B cell (primary cell): ENCODE measurements at regions not wholly inside any gene's neighbourhood (a gene's known extent, or its start where the extent isn't known, plus 50 kb on each side); places are given as distances from the start of the nearest gene placed in this dataset.

Experiments used
- ATAC-seq: fragments of 200-7000 bp; cut with Tn5 transposase; one replicate; pipeline ENCODE4 v1.10.0; 2021; ENCODE audit warnings: low read depth, mild to moderate bottlenecking, moderate number of reproducible peaks, moderate library complexity
- CTCF ChIA-PET: fragments of 350-600 bp; sonication (Branson Sonifier 250); formaldehyde crosslinking; loops from one replicate; lab custom pipeline; 2021; ENCODE audit warnings: antibody characterized with exemption, inconsistent platforms; lab: Charles Lee
- POLR2A ChIA-PET: fragments of 350-600 bp; sonication (Branson Sonifier 250); formaldehyde crosslinking; loops from one replicate; lab custom pipeline; 2021; ENCODE audit warnings: antibody characterized with exemption; lab: Charles Lee
- DNase-seq: peaks from one replicate; pipeline ENCODE4 v3.0.0; 2013
- H2AFZ ChIP-seq: 2 replicates; pipeline ENCODE4 v1.6.1; 2012; ENCODE audit warnings: mild to moderate bottlenecking, low read depth, low read length; ENCODE audit not compliant: insufficient read depth, poor library complexity, severe bottlenecking
- H3K27ac ChIP-seq, 2 donors: 1 replicate in 1 of 2; 2 replicates in 1 of 2; pipeline ENCODE4 v1.5.1; 2012 to 2013; ENCODE audit warnings: low read length in 2 of 2, mild to moderate bottlenecking in 2 of 2, moderate library complexity in 1 of 2
- H3K27me3 ChIP-seq, 4 experiments: fragments of 200-600 bp in 1 of 4; sonication (generic) in 1 of 4; replicated peaks in 1 of 4; 1 replicate in 2 of 4; 2 replicates in 2 of 4; pipeline versions ENCODE4 v1.6.1 to v1.7.0; 2013 to 2016; ENCODE audit warnings: low read length in 3 of 4, mild to moderate bottlenecking in 2 of 4, mixed read lengths in 1 of 4, moderate library complexity in 1 of 4; ENCODE audit not compliant: insufficient read depth in 4 of 4, control insufficient read depth in 3 of 4; ENCODE audit errors: control extremely low read depth in 1 of 4
- H3K36me3 ChIP-seq, 2 experiments: replicated peaks in 1 of 2; 1 replicate in 1 of 2; 2 replicates in 1 of 2; pipeline versions ENCODE4 v1.6.1 to v1.7.1; 2013; ENCODE audit warnings: low read length in 1 of 2; ENCODE audit not compliant: insufficient read depth in 2 of 2, control insufficient read depth in 1 of 2; ENCODE audit errors: control extremely low read depth in 1 of 2, extremely low read depth in 1 of 2
- H3K4me1 ChIP-seq, 2 donors: fragments of 200-600 bp in 1 of 2; sonication (generic) in 1 of 2; 1 replicate in 1 of 2; 2 replicates in 1 of 2; pipeline versions ENCODE4 v1.5.1 to v1.6.1; 2013 to 2017; ENCODE audit warnings: low read length in 2 of 2; ENCODE audit not compliant: control insufficient read depth in 2 of 2, insufficient read depth in 2 of 2
- H3K4me2 ChIP-seq: replicated peaks from 2 replicates; pipeline ENCODE3; 2012; ENCODE audit warnings: mild to moderate bottlenecking, low read depth, low read length; ENCODE audit not compliant: poor library complexity, severe bottlenecking
- H3K4me3 ChIP-seq, 5 experiments: fragments of 200-600 bp in 1 of 5; sonication (generic) in 1 of 5; 1 replicate in 3 of 5; 2 replicates in 2 of 5; pipeline versions ENCODE4 v1.5.1 to v1.7.0; 2011 to 2016; ENCODE audit warnings: low read length in 4 of 5, mild to moderate bottlenecking in 4 of 5, low read depth in 2 of 5, control low read depth in 1 of 5, moderate library complexity in 1 of 5; ENCODE audit not compliant: insufficient read depth in 1 of 5; ENCODE audit errors: control extremely low read depth in 1 of 5, extremely low read depth in 1 of 5
- H3K79me2 ChIP-seq: fragments of 200-600 bp; sonication (generic); one replicate; pipeline ENCODE4 v1.6.0; 2016; ENCODE audit warnings: low read length; ENCODE audit not compliant: control insufficient read depth, insufficient read depth
- H3K9ac ChIP-seq: fragments of 200-600 bp; sonication (generic); 2 replicates; pipeline ENCODE4 v1.6.1; 2017; ENCODE audit warnings: mild to moderate bottlenecking, low read length, moderate library complexity
- H3K9me3 ChIP-seq, 3 donors: one replicate each; pipeline versions ENCODE4 v1.6.1 to v1.7.1; 2013; ENCODE audit warnings: low read length in 2 of 3; ENCODE audit not compliant: control insufficient read depth in 2 of 3, insufficient read depth in 1 of 3; ENCODE audit errors: control extremely low read depth in 1 of 3
- H4K20me1 ChIP-seq: 2 replicates; pipeline ENCODE4 v1.6.0; 2012; ENCODE audit warnings: mild to moderate bottlenecking, low read length; ENCODE audit not compliant: insufficient read depth, control insufficient read depth, poor library complexity, severe bottlenecking
- H3K27ac Mint-ChIP-seq: one replicate; pipeline ENCODE4 v1.8.0; 2021; ENCODE audit warnings: mixed read lengths
- H3K27me3 Mint-ChIP-seq: one replicate; pipeline ENCODE4 v1.8.0; 2021; ENCODE audit warnings: mixed read lengths
- H3K4me1 Mint-ChIP-seq: one replicate; pipeline ENCODE4 v1.8.0; 2021; ENCODE audit warnings: mixed read lengths
- H3K4me3 Mint-ChIP-seq: one replicate; pipeline ENCODE4 v1.8.0; 2021; ENCODE audit warnings: mixed read lengths
- H3K9me3 Mint-ChIP-seq: one replicate; pipeline ENCODE4 v1.8.0; 2022; ENCODE audit warnings: mixed read lengths; ENCODE audit not compliant: insufficient read depth
- CTCF ChIP-seq: fragments of 200-600 bp; IDR thresholded peaks from one replicate; pipeline ENCODE4 v1.8.0; 2022; ENCODE audit warnings: antibody characterized with exemption, mild to moderate bottlenecking
- EZH2 ChIP-seq: IDR thresholded peaks from 2 replicates; pipeline ENCODE4 v1.6.1; 2012; ENCODE audit warnings: borderline replicate concordance, low read depth, mild to moderate bottlenecking, moderate library complexity, low read length; ENCODE audit not compliant: insufficient read depth, poor library complexity, severe bottlenecking
- WGBS: methylation state at CpG from one replicate; pipeline ENCODE4 v1.1.5; 2013; ENCODE audit warnings: missing lambda C conversion rate; ENCODE audit not compliant: insufficient coverage; 5-methylcytosine and 5-hydroxymethylcytosine counted together
- intact Hi-C: fragments of 100-400 bp; cut with micrococcal nuclease; formaldehyde crosslinking; loops from one replicate; pipeline ENCODE4 v1.10.0; 2022

- CTCF ChIA-PET: no interaction called here
Measured at GRCh38 chr13:32877491-32877890, 138.7 kb upstream of the KL start.

GRCh38 chr13:32878163-32878562 is 138.1 kb upstream of the KL start:
- Mint-ChIP-seq H3K27me3 (no peaks in the 10 kb centered on the region), H3K9me3 (no peaks in the 10 kb centered on the region), H3K4me1 (no peaks in the 10 kb centered on the region), H3K27ac (no peak overlapping the region), H3K4me3 (no peak overlapping the region)
- WGBS: 97% methylated on average over 3 of the region's 4 CpGs
- no peak overlapping the region for H3K4me2 ChIP-seq
- intact Hi-C loops: no loop called here
- no peaks in the 10 kb centered on the region for H4K20me1 ChIP-seq
- H3K4me3 ChIP-seq: no peak overlapping the region
- no peaks in the 10 kb centered on the region for H3K9me3 ChIP-seq
- POLR2A ChIA-PET: no interaction called here
- H3K79me2 ChIP-seq: no peaks in the 10 kb centered on the region
- H3K36me3 ChIP-seq: no peaks in the 10 kb centered on the region
- H3K9ac ChIP-seq: no peak overlapping the region
- no peaks in the 10 kb centered on the region for H3K4me1 ChIP-seq
- H3K27ac ChIP-seq: no peak overlapping the region
- H2AFZ ChIP-seq: no peak overlapping the region
- CTCF ChIA-PET: no interaction called here
- TF ChIP-seq CTCF (no peak), EZH2 (no peak)
- DNase-seq (no peak), ATAC-seq (no peak)
- no peaks in the 10 kb centered on the region for H3K27me3 ChIP-seq

More at GRCh38 chr13:32877491-32877890, 138.7 kb upstream of the KL start:
- POLR2A ChIA-PET: no interaction called here
- no peaks in the 10 kb centered on the region for H3K9me3 Mint-ChIP-seq
- no peaks in the 10 kb centered on the region for H3K27me3 Mint-ChIP-seq
- intact Hi-C loops: no loop called here
- H3K4me1 ChIP-seq: no peaks in the 10 kb centered on the region
- no peaks in the 10 kb centered on the region for H3K79me2 ChIP-seq
- H3K4me3 Mint-ChIP-seq: no peak overlapping the region
- H3K9me3 ChIP-seq: no peaks in the 10 kb centered on the region
- no peak overlapping the region for H2AFZ ChIP-seq
- H3K36me3 ChIP-seq: no peaks in the 10 kb centered on the region
- no peaks in the 10 kb centered on the region for H4K20me1 ChIP-seq
- 81% methylated on average over 1 of the region's 2 CpGs for WGBS
- H3K27ac Mint-ChIP-seq: no peak overlapping the region
- H3K27ac ChIP-seq: no peak overlapping the region
- H3K4me1 Mint-ChIP-seq: no peaks in the 10 kb centered on the region
- ATAC-seq (no peak), DNase-seq (no peak)
- TF ChIP-seq EZH2: no peak
- no peak for TF ChIP-seq CTCF
- no peak overlapping the region for H3K4me2 ChIP-seq
- H3K4me3 ChIP-seq: no peak overlapping the region
- H3K27me3 ChIP-seq: no peaks in the 10 kb centered on the region
- H3K9ac ChIP-seq: no peak overlapping the region
